ENCODE measurements at regions not wholly inside any gene's neighbourhood (a gene's known extent, or its start where the extent isn't known, plus 50 kb on each side); places are given as distances from the start of the nearest gene placed in this dataset.

DNA sequence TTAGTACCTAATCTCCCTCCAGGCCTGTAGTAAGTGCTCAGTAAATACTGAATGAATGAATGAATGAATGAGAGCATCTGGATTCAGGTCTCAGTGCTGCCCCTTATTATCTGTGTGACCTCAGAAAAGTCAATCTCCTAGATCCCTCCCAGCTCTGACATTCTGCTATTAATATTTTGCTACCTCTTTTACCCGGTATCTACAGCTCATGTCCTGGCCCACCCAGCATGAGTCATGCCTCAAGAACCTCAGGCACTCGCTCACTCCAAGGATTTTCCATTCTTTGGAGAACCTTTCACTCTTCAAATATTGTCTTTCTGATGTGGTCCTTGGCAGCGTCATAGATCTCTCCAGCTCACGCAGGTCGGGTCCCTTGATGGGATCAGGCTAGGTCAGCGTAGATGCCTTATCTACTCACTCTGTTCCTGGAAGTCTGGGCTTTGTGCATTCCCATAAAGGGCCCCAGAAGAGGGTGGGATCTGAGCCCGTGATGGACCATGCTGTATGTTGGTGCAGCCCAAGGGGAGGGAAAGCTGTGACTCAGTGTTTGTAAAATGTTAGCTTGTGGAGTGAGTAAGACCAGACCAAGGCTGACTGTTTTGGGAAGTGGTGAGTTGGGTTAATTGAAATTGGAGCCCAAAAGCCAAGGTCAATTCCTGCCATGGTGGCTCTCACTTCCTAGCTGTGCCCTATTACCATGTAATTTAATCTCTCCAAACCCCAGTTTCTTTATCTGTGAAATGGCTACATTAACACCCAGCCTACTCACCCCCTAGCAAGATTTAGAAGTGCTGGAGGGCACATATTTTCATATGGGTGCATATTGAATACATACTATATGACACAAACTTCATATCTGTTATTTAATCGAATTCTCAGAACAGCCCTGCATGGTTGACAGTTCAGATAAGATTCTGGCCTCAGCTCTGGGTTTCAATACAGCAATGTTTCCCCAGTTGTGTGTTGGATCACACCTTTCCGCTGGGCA is 214.1 kb upstream of the USP24 start (continued):
- TF ChIP-seq SP1 (IDR thresholded peaks at IDR 0.05) (no peak), SP1 (CRISPR knock-in tag; IDR thresholded peaks at IDR 0.05) (no peak; the same call in 1 of the 2 replicates), ZNF672 (CRISPR knock-in tag; IDR thresholded peaks at IDR 0.05) (no peak), MAZ (IDR thresholded peaks at IDR 0.05; ENCODE audit: borderline replicate concordance, low read depth, low read length) (no peak), MAZ (CRISPR knock-in tag; IDR thresholded peaks at IDR 0.05; ENCODE audit: low read depth) (peak; percentile 41; the same call in 1 of the 2 replicates), TP53 (CRISPR knock-in tag; conservative IDR thresholded peaks at IDR 0.05) (no peak), POLR2AphosphoS2 (IDR thresholded peaks at IDR 0.05; ENCODE audit: low read depth, low read length) (no peak), NFE2L2 (IDR thresholded peaks at IDR 0.05; ENCODE audit: low read length) (no peak), ZFP36L1 (CRISPR knock-in tag; IDR thresholded peaks at IDR 0.05) (peak; percentile 59; the same call in 1 of the 2 replicates), HHEX (CRISPR knock-in tag; IDR thresholded peaks at IDR 0.05) (peak; percentile 89), TEAD3 (CRISPR knock-in tag; optimal IDR thresholded peaks at IDR 0.05; ENCODE audit: borderline replicate concordance) (peak; percentile 99), ZNF713 (CRISPR knock-in tag; IDR thresholded peaks at IDR 0.05) (no peak), NCOR1 (IDR thresholded peaks at IDR 0.05; ENCODE audit: borderline replicate concordance, low read length) (peak; percentile 94; the same call in 1 of the 2 replicates), ZNF878 (CRISPR knock-in tag; IDR thresholded peaks at IDR 0.05) (peak; percentile 85; the same call in 1 of the 2 replicates)
- TF ChIP-seq, protein P1, sequence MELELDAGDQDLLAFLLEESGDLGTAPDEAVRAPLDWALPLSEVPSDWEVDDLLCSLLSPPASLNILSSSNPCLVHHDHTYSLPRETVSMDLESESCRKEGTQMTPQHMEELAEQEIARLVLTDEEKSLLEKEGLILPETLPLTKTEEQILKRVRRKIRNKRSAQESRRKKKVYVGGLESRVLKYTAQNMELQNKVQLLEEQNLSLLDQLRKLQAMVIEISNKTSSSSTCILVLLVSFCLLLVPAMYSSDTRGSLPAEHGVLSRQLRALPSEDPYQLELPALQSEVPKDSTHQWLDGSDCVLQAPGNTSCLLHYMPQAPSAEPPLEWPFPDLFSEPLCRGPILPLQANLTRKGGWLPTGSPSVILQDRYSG (CRISPR knock-in tag; IDR thresholded peaks at IDR 0.05) = no peak
- TF ChIP-seq, protein P2, sequence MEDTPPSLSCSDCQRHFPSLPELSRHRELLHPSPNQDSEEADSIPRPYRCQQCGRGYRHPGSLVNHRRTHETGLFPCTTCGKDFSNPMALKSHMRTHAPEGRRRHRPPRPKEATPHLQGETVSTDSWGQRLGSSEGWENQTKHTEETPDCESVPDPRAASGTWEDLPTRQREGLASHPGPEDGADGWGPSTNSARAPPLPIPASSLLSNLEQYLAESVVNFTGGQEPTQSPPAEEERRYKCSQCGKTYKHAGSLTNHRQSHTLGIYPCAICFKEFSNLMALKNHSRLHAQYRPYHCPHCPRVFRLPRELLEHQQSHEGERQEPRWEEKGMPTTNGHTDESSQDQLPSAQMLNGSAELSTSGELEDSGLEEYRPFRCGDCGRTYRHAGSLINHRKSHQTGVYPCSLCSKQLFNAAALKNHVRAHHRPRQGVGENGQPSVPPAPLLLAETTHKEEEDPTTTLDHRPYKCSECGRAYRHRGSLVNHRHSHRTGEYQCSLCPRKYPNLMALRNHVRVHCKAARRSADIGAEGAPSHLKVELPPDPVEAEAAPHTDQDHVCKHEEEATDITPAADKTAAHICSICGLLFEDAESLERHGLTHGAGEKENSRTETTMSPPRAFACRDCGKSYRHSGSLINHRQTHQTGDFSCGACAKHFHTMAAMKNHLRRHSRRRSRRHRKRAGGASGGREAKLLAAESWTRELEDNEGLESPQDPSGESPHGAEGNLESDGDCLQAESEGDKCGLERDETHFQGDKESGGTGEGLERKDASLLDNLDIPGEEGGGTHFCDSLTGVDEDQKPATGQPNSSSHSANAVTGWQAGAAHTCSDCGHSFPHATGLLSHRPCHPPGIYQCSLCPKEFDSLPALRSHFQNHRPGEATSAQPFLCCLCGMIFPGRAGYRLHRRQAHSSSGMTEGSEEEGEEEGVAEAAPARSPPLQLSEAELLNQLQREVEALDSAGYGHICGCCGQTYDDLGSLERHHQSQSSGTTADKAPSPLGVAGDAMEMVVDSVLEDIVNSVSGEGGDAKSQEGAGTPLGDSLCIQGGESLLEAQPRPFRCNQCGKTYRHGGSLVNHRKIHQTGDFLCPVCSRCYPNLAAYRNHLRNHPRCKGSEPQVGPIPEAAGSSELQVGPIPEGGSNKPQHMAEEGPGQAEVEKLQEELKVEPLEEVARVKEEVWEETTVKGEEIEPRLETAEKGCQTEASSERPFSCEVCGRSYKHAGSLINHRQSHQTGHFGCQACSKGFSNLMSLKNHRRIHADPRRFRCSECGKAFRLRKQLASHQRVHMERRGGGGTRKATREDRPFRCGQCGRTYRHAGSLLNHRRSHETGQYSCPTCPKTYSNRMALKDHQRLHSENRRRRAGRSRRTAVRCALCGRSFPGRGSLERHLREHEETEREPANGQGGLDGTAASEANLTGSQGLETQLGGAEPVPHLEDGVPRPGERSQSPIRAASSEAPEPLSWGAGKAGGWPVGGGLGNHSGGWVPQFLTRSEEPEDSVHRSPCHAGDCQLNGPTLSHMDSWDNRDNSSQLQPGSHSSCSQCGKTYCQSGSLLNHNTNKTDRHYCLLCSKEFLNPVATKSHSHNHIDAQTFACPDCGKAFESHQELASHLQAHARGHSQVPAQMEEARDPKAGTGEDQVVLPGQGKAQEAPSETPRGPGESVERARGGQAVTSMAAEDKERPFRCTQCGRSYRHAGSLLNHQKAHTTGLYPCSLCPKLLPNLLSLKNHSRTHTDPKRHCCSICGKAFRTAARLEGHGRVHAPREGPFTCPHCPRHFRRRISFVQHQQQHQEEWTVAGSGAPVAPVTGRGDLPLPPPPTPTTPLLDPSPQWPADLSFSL (CRISPR knock-in tag; IDR thresholded peaks at IDR 0.05) = no peak
- TF ChIP-seq, protein P3, sequence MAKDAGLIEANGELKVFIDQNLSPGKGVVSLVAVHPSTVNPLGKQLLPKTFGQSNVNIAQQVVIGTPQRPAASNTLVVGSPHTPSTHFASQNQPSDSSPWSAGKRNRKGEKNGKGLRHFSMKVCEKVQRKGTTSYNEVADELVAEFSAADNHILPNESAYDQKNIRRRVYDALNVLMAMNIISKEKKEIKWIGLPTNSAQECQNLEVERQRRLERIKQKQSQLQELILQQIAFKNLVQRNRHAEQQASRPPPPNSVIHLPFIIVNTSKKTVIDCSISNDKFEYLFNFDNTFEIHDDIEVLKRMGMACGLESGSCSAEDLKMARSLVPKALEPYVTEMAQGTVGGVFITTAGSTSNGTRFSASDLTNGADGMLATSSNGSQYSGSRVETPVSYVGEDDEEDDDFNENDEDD (CRISPR knock-in tag; IDR thresholded peaks at IDR 0.05; ENCODE audit: borderline replicate concordance) = peak; percentile 17; the same call in 1 of the 2 replicates
- TF ChIP-seq, protein P4, sequence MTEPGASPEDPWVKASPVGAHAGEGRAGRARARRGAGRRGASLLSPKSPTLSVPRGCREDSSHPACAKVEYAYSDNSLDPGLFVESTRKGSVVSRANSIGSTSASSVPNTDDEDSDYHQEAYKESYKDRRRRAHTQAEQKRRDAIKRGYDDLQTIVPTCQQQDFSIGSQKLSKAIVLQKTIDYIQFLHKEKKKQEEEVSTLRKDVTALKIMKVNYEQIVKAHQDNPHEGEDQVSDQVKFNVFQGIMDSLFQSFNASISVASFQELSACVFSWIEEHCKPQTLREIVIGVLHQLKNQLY (CRISPR knock-in tag; IDR thresholded peaks at IDR 0.05) = peak; percentile 92
- TF ChIP-seq, protein P5, sequence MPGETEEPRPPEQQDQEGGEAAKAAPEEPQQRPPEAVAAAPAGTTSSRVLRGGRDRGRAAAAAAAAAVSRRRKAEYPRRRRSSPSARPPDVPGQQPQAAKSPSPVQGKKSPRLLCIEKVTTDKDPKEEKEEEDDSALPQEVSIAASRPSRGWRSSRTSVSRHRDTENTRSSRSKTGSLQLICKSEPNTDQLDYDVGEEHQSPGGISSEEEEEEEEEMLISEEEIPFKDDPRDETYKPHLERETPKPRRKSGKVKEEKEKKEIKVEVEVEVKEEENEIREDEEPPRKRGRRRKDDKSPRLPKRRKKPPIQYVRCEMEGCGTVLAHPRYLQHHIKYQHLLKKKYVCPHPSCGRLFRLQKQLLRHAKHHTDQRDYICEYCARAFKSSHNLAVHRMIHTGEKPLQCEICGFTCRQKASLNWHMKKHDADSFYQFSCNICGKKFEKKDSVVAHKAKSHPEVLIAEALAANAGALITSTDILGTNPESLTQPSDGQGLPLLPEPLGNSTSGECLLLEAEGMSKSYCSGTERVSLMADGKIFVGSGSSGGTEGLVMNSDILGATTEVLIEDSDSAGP (CRISPR knock-in tag; IDR thresholded peaks at IDR 0.05; ENCODE audit: borderline replicate concordance) = peak; percentile 58; the same call in 1 of the 2 replicates
